Prostate gland (tissue), 2 donors: ENCODE measurements at regions not wholly inside any gene's neighbourhood (a gene's known extent, or its start where the extent isn't known, plus 50 kb on each side); places are given as distances from the start of the nearest gene placed in this dataset.

Experiments
- POLR2A ChIP-seq: fragments of 450-650 bp; IDR thresholded peaks from one replicate; pipeline ENCODE4 v1.6.1; 2016; ENCODE audit warnings: antibody characterized with exemption, mild to moderate bottlenecking
- POLR2AphosphoS5 ChIP-seq: sonication (generic); formaldehyde crosslinking; IDR thresholded peaks from one replicate; pipeline ENCODE4 v1.6.1; 2017; ENCODE audit warnings: antibody characterized with exemption
- TF ChIP-seq, protein P1 (sequence below), 4 experiments: fragments of 200-600 bp in 2 of 4; fragments of 450-650 bp in 2 of 4; sonication (generic) in 2 of 4; IDR thresholded peaks; 1 replicate in 3 of 4; 2 replicates in 1 of 4; pipeline ENCODE4 v1.5.1; 2016 to 2019; ENCODE audit warnings: antibody characterized with exemption in 4 of 4, mild to moderate bottlenecking in 2 of 4, moderate library complexity in 2 of 4

DNA sequence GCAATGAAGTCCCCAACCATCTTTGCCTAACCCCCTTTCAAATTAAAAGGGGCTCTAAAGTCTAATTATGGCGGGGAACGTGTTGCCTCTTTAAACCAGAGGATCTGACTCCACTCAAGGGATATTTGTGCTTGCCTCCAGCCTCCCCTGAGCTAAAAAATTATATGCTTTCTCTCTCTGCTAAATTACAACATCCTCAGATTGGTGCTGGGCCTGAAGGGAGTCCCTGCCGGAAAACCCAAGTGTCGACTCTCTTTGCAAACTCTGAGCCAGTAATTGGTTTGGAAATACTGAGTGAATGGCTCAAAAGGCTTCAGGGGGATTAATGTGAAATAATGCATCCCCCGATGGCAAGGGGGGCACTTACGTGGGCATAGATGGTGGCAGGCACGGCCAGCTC lies 208.5 kb upstream of the TNRC6C start:
- TF ChIP-seq, protein P1, sequence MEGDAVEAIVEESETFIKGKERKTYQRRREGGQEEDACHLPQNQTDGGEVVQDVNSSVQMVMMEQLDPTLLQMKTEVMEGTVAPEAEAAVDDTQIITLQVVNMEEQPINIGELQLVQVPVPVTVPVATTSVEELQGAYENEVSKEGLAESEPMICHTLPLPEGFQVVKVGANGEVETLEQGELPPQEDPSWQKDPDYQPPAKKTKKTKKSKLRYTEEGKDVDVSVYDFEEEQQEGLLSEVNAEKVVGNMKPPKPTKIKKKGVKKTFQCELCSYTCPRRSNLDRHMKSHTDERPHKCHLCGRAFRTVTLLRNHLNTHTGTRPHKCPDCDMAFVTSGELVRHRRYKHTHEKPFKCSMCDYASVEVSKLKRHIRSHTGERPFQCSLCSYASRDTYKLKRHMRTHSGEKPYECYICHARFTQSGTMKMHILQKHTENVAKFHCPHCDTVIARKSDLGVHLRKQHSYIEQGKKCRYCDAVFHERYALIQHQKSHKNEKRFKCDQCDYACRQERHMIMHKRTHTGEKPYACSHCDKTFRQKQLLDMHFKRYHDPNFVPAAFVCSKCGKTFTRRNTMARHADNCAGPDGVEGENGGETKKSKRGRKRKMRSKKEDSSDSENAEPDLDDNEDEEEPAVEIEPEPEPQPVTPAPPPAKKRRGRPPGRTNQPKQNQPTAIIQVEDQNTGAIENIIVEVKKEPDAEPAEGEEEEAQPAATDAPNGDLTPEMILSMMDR (IDR thresholded peaks at IDR 0.05): no peak
- TF ChIP-seq POLR2AphosphoS5: no peak
- TF ChIP-seq POLR2A: no peak
